B cell (primary cell): ENCODE measurements at regions not wholly inside any gene's neighbourhood (a gene's known extent, or its start where the extent isn't known, plus 50 kb on each side); places are given as distances from the start of the nearest gene placed in this dataset.

Experiments
- EZH2 ChIP-seq: IDR thresholded peaks from 2 replicates; pipeline ENCODE4 v1.6.1; 2012; ENCODE audit warnings: borderline replicate concordance, low read depth, mild to moderate bottlenecking, moderate library complexity, low read length; ENCODE audit not compliant: insufficient read depth, poor library complexity, severe bottlenecking
- TF ChIP-seq, protein P1 (sequence below): fragments of 200-600 bp; IDR thresholded peaks from one replicate; pipeline ENCODE4 v1.8.0; 2022; ENCODE audit warnings: antibody characterized with exemption, mild to moderate bottlenecking

DNA sequence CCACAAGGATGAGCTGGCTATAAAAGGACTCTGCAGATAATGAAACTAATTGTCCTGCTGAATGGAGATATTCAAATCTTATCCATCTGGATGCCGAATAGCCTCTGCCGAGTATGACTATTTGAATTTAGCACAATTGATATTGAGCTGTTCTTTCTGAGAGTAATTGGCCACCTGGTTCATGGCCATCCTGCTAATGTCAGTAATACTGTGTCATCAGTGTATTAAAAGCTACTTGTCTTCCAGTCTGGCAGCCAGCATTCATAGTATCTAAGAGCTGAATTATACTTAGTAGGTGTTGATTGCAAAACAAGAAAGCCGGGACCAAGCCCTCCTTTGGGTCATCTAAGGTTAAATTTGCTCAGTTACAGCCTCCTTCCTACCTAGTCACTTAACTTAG, 310.7 kb upstream of the NCAM1 start:
- TF ChIP-seq EZH2, result no peak
- TF ChIP-seq, protein P1, sequence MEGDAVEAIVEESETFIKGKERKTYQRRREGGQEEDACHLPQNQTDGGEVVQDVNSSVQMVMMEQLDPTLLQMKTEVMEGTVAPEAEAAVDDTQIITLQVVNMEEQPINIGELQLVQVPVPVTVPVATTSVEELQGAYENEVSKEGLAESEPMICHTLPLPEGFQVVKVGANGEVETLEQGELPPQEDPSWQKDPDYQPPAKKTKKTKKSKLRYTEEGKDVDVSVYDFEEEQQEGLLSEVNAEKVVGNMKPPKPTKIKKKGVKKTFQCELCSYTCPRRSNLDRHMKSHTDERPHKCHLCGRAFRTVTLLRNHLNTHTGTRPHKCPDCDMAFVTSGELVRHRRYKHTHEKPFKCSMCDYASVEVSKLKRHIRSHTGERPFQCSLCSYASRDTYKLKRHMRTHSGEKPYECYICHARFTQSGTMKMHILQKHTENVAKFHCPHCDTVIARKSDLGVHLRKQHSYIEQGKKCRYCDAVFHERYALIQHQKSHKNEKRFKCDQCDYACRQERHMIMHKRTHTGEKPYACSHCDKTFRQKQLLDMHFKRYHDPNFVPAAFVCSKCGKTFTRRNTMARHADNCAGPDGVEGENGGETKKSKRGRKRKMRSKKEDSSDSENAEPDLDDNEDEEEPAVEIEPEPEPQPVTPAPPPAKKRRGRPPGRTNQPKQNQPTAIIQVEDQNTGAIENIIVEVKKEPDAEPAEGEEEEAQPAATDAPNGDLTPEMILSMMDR, result no peak
